ENCODE measurements at regions not wholly inside any gene's neighbourhood (a gene's known extent, or its start where the extent isn't known, plus 50 kb on each side); places are given as distances from the start of the nearest gene placed in this dataset.

DNA sequence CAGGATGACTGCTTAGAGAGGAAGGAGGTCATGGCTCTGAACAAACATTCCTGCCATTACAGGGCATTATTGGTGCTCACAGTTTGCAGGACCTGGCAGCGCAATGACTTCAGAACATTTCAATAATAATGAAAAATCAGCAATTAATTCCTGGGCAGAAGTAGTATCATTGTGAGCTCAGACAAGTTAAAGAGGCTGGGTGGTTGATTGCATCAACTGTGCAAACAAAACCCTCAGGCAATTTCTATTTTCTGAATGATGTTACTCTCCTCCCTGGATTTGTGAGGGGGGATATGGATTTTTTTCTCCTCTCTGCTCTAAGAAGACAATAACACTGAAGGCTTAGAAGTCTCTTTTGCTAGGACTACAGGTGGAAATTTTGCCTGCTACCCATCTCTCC, 168.1 kb upstream of the TACR1 start:
- TF ChIP-seq, protein P1, sequence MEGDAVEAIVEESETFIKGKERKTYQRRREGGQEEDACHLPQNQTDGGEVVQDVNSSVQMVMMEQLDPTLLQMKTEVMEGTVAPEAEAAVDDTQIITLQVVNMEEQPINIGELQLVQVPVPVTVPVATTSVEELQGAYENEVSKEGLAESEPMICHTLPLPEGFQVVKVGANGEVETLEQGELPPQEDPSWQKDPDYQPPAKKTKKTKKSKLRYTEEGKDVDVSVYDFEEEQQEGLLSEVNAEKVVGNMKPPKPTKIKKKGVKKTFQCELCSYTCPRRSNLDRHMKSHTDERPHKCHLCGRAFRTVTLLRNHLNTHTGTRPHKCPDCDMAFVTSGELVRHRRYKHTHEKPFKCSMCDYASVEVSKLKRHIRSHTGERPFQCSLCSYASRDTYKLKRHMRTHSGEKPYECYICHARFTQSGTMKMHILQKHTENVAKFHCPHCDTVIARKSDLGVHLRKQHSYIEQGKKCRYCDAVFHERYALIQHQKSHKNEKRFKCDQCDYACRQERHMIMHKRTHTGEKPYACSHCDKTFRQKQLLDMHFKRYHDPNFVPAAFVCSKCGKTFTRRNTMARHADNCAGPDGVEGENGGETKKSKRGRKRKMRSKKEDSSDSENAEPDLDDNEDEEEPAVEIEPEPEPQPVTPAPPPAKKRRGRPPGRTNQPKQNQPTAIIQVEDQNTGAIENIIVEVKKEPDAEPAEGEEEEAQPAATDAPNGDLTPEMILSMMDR (IDR thresholded peaks at IDR 0.05): no peak
- no peak for TF ChIP-seq POLR2A (IDR thresholded peaks at IDR 0.05; ENCODE audit: low read depth)

All from esophagus muscularis mucosa (tissue), 3 donors.